ENCODE measurements at regions not wholly inside any gene's neighbourhood (a gene's known extent, or its start where the extent isn't known, plus 50 kb on each side); places are given as distances from the start of the nearest gene placed in this dataset.

GRCh38 chr2:140178234-140178633 is 1398.0 kb upstream of the NXPH2 start:
- no peak for TF ChIP-seq CTCF (IDR thresholded peaks at IDR 0.05)
- TF ChIP-seq POLR2A (IDR thresholded peaks at IDR 0.05): no peak

Measured in testis (tissue), 2 donors.